Transverse colon (tissue), 4 donors: ENCODE measurements at regions not wholly inside any gene's neighbourhood (a gene's known extent, or its start where the extent isn't known, plus 50 kb on each side); places are given as distances from the start of the nearest gene placed in this dataset.

Source experiments
- DNase-seq: peaks from one replicate; pipeline ENCODE4 v3.0.0-alpha.2; 2019
- H3K27ac ChIP-seq, 4 donors: fragments of 200-600 bp; sonication (generic); 2 replicates each; pipeline ENCODE4 v1.5.1; 2016 to 2018; ENCODE audit warnings: inconsistent platforms in 4 of 4
- H3K27me3 ChIP-seq: fragments of 200-600 bp; sonication (generic); 2 replicates; pipeline ENCODE4 v1.5.1; 2017; ENCODE audit warnings: inconsistent platforms
- H3K36me3 ChIP-seq, 4 donors: fragments of 200-600 bp; sonication (generic); 2 replicates each; pipeline ENCODE4 v1.5.1; 2017 to 2019; ENCODE audit warnings: inconsistent platforms in 4 of 4
- H3K4me1 ChIP-seq, 4 donors: fragments of 200-600 bp; sonication (generic); 2 replicates each; pipeline ENCODE4 v1.5.1; 2017 to 2020; ENCODE audit warnings: inconsistent platforms in 4 of 4
- H3K4me3 ChIP-seq, 4 donors: fragments of 200-600 bp; sonication (generic); 1 replicate in 1 of 4; 2 replicates in 3 of 4; pipeline versions ENCODE4 v1.5.1 to v1.6.1; 2017 to 2019; ENCODE audit warnings: inconsistent platforms in 4 of 4
- H3K9me3 ChIP-seq, 2 donors: fragments of 200-600 bp; sonication (generic); 2 replicates each; pipeline ENCODE4 v1.5.1; 2017 to 2019; ENCODE audit warnings: inconsistent platforms in 2 of 2
- CTCF ChIP-seq, 5 experiments: fragments of 200-600 bp in 3 of 5; fragments of 450-650 bp in 2 of 5; sonication (generic) in 3 of 5; IDR thresholded peaks; 1 replicate in 2 of 5; 2 replicates in 3 of 5; pipeline ENCODE4 v1.5.1; 2016 to 2017; ENCODE audit warnings: antibody characterized with exemption in 5 of 5, inconsistent platforms in 3 of 5, mild to moderate bottlenecking in 2 of 5, moderate library complexity in 1 of 5
- EP300 ChIP-seq: sonication (generic); formaldehyde crosslinking; IDR thresholded peaks from one replicate; pipeline ENCODE4 v1.6.1; 2017; ENCODE audit warnings: antibody characterized with exemption, low read depth
- POLR2A ChIP-seq: fragments of 450-650 bp; IDR thresholded peaks from one replicate; pipeline ENCODE4 v1.6.1; 2016; ENCODE audit warnings: antibody characterized with exemption, mild to moderate bottlenecking, moderate library complexity
- POLR2AphosphoS5 ChIP-seq, 3 donors: sonication (generic); formaldehyde crosslinking; IDR thresholded peaks; one replicate each; pipeline ENCODE4 v1.6.1; 2016; ENCODE audit warnings: antibody characterized with exemption in 3 of 3
- WGBS, 2 donors: methylation state at CpG; one replicate each; pipeline ENCODE4 v1.1.5; 2018; ENCODE audit warnings: low coverage in 1 of 2; 5-methylcytosine and 5-hydroxymethylcytosine counted together
- in situ Hi-C, 4 donors: fragments of 200-750 bp; cut with MboI; loops; one replicate each; pipeline versions ENCODE4 v1.15.0 to v1.15.1; 2017; ENCODE audit warnings: low sequenced_read_pairs in 3 of 4, low pct_ligation_motif_present in 1 of 4, low pct_unique_long_range_greater_than_20kb in 1 of 4
- intact Hi-C: fragments of 100-400 bp; cut with DNase I; formaldehyde crosslinking; loops from one replicate; pipeline ENCODE4 v1.15.1; 2023; ENCODE audit warnings: low total_unique reads

- intact Hi-C loops (no loop called here), in situ Hi-C loops (no loop called here)
- no peak for TF ChIP-seq POLR2A
- no peak for TF ChIP-seq POLR2AphosphoS5 (IDR thresholded peaks at IDR 0.05)
- TF ChIP-seq CTCF (IDR thresholded peaks at IDR 0.05): no peak
- TF ChIP-seq EP300: no peak
- 79 to 85% methylated on average over 4 to 7 of the region's 7 CpGs for WGBS, 2 donors
- DNase-seq: no peak
- Histone ChIP-seq H3K4me1 (no peaks in the 10 kb centered on the region), H3K27ac (no peak overlapping the region), H3K9me3 (no peaks in the 10 kb centered on the region), H3K4me3 (no peak overlapping the region), H3K27me3 (no peaks in the 10 kb centered on the region), H3K36me3 (no peaks in the 10 kb centered on the region)
Measured at GRCh38 chrX:122418758-122419157, 765.3 kb upstream of the GRIA3 start.

- no peak for TF ChIP-seq CTCF (IDR thresholded peaks at IDR 0.05)
- TF ChIP-seq POLR2AphosphoS5 (IDR thresholded peaks at IDR 0.05): no peak
- no peak for TF ChIP-seq POLR2A
- TF ChIP-seq EP300: no peak
- 76 to 93% methylated on average over 3 to 5 of the region's 5 CpGs for WGBS, 2 donors
- in situ Hi-C loops: no loop called here
- intact Hi-C loops: no loop called here
- H3K27me3 ChIP-seq: no peaks in the 10 kb centered on the region
- H3K36me3 ChIP-seq: no peaks in the 10 kb centered on the region
- no peak overlapping the region for H3K4me3 ChIP-seq
- H3K27ac ChIP-seq: no peak overlapping the region
- no peak for DNase-seq
- no peaks in the 10 kb centered on the region for H3K9me3 ChIP-seq
- H3K4me1 ChIP-seq: no peaks in the 10 kb centered on the region
Measured at GRCh38 chrX:122421434-122422121, 762.5 kb upstream of the GRIA3 start.

- no peak for TF ChIP-seq EP300
- TF ChIP-seq CTCF (IDR thresholded peaks at IDR 0.05): no peak
- no peak for TF ChIP-seq POLR2A
- no peak for TF ChIP-seq POLR2AphosphoS5 (IDR thresholded peaks at IDR 0.05)
- Histone ChIP-seq H3K27me3 (no peaks in the 10 kb centered on the region), H3K27ac (no peak overlapping the region), H3K9me3 (no peaks in the 10 kb centered on the region), H3K4me1 (no peaks in the 10 kb centered on the region), H3K36me3 (no peaks in the 10 kb centered on the region), H3K4me3 (no peak overlapping the region)
- WGBS, 2 donors: 51 to 56% methylated on average over 2 of the region's 2 CpGs
- in situ Hi-C loops (no loop called here), intact Hi-C loops (no loop called here)
- DNase-seq: no peak
Measured at GRCh38 chrX:122422547-122422946, 761.5 kb upstream of the GRIA3 start.

- no peaks in the 10 kb centered on the region for H3K36me3 ChIP-seq
- DNase-seq: no peak
- H3K27me3 ChIP-seq: no peaks in the 10 kb centered on the region
- TF ChIP-seq EP300 (no peak), POLR2AphosphoS5 (IDR thresholded peaks at IDR 0.05) (no peak), POLR2A (no peak), CTCF (IDR thresholded peaks at IDR 0.05) (no peak)
- H3K4me1 ChIP-seq: no peaks in the 10 kb centered on the region
- 45 to 100% methylated on average over 1 to 2 of the region's 2 CpGs for WGBS, 2 donors
- no peaks in the 10 kb centered on the region for H3K9me3 ChIP-seq
- in situ Hi-C loops: no loop called here
- intact Hi-C loops: no loop called here
- no peak overlapping the region for H3K4me3 ChIP-seq
- no peak overlapping the region for H3K27ac ChIP-seq
Measured at GRCh38 chrX:122434942-122435341, 749.1 kb upstream of the GRIA3 start.
